SW480 (cell line): ENCODE measurements at regions not wholly inside any gene's neighbourhood (a gene's known extent, or its start where the extent isn't known, plus 50 kb on each side); places are given as distances from the start of the nearest gene placed in this dataset.
A peak's percentile ranks its signal among the peaks of the same experiment; 100 is the strongest.
"Not testable (repeated sequence)": the region's sequence is repeated elsewhere in the genome, so short reads cannot be mapped to it uniquely, and the experiment has no call there.

Source experiments
- DNase-seq: peaks from one replicate; pipeline ENCODE4 v3.0.0-alpha.2; 2016; ENCODE audit warnings: low spot score

GRCh38 chr10:29363930-29364329 is 75.1 kb downstream of the LYZL1 start:
- DNase-seq: not testable (repeated sequence)

DNA sequence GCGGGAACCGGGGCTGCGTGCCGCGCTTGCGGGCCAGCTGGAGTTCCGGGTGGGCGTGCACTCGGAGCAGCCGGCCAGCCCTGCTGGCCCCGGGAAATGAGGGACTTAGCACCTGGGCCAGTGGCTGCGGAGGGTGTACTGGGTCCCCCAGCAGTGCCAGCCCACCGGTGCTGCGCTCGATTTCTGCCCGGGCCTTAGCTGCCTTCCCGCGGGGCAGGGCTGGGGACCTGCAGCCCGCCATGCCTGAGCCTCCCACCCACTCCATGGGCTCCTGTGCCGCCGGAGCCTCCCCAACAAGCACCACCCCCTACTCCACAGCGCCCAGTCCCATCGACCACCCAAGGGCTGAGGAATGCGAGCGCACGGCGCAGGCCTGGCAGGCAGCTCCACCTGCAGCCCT is 77.3 kb downstream of the LYZL1 start:
- not testable (repeated sequence) for DNase-seq

DNA sequence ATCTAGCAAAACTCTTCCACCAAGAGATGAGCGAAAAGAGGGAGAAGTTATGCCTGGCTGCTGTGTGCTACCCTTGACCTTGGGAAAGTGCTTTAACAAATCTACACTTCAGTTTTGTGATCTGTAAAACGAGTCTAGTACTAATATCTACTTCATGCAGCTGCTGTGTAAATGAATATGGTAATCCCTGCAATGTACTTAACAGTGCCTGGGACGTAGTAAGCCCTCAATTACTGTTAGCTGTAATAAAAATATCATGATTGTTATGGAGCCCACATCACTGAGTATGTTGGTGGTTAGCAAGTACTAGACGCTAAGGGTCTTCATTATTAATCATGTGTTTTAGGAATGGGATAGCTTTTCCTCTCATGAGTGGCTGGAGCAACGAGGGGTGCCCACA is 80.5 kb downstream of the LYZL1 start:
- no peak for DNase-seq

DNA sequence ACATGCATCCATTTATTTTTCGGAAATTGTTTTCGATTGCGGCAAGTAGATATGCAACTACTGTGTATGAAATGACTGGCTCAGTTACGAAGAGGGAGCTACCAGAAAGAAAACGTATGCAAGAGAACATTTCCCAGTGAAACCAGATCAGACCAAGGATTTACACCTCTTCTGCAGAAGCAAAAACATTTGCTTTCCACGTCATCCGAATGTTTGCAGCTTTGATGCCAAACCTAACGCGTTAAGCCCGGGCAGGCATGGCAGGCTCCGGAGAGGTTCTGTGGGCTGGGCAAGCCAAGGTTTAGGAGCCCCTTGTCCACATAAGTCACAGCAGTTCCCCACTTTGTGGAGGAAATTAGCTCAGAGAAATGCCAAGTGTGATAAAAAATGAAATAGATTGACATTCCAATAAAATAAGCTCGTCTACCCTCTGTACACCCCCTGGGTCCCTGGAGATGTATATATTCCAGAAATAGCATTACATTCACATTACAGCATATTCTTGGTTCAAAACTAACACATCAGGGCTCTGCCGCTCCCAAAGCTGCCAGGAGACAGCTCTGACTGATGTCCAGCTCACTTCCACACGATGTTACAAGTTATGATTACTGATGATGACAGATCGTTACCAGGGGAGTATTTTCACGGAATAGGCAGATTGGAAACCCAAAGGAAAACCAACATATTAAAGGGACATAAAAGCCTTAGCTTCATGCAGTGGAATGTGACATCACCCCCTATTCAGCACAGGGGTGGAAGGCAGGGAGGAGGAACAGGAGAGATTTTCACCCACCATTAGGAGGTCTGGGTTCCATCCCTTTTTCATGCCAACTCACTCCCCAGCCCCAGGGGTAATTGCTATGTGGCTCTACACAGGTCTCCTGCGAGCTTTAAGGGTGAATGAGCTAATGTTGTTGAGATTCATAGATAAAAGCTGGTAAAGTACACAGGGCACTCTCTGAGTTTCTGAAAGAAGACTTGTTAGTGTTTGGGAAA is 81.5 kb downstream of the LYZL1 start:
- no peak for DNase-seq

GRCh38 chr10:29372920-29373319 is 84.0 kb downstream of the LYZL1 start:
- no peak for DNase-seq

GRCh38 chr10:29374162-29374561 is 85.3 kb downstream of the LYZL1 start:
- peak; percentile 11 for DNase-seq

- no peak for DNase-seq
These were observed 87.0 kb downstream of the LYZL1 start for GRCh38 chr10:29375888-29376287.

DNA sequence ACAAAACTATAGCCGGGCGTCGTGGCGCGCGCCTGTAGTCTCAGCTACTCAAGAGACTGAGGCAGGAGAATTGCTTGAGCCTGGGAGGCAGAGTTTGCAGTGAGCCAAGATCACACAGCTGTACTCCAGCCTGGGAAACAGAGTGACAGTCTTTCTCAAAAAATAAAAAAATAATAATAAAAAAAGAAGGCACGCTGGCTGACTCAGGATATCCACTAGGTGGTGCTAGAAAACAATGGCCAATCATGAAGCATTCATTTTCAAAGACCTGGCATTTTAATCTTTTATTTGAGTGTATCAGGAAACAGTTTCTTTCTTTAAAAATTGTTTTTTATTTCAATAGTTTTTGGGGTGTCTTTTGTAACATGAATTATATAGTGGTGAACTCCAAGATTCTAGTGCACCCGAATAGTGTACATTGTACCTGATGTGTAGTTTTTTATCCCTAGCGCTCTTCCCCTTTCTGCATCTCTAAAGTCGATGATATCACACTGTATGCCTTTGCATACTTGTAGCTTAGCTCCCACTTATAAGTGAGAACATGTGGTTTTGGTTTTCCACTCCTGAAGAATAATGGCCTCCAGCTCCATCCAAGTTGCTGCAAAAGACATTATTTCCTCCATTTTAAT is 88.6 kb downstream of the LYZL1 start:
- DNase-seq: peak; percentile 21

DNA sequence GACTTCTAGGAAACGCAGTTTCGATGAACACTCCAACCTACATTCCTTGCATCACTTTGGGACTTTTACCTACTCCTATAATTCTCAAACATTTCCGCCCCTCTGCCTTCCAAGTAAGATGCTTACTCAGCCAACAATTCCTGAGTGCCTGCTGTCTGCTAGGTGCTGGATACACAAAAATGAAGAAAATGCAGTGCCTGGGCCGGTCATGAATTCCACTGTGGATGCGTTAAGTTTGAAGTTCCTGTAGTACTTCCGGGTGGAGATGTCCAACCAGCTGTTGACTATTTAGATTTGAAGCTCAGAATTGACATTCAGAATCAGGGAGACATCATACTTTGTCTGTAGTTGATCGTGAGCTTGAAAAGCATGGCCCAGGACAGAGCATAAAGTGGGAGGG is 89.2 kb downstream of the LYZL1 start:
- no peak for DNase-seq

DNA sequence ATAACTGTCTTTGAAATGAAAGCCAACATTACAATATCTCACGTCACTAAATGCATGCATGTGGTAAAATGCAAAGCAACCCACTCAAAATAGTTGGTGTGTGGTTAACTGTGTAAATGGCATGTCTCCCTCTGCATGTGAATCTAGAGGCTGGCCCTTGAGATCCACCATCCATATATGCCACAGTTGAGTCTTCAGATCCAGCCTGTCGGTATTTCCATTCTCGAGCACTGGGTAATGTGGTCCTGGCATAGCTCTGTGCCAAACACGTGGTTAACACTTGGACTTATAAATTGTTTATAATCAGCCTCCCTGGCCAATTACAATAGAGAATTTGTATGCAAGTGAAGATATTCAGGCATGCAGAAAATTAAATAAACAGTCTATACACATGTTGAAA is 90.3 kb downstream of the LYZL1 start:
- DNase-seq: no peak

DNA sequence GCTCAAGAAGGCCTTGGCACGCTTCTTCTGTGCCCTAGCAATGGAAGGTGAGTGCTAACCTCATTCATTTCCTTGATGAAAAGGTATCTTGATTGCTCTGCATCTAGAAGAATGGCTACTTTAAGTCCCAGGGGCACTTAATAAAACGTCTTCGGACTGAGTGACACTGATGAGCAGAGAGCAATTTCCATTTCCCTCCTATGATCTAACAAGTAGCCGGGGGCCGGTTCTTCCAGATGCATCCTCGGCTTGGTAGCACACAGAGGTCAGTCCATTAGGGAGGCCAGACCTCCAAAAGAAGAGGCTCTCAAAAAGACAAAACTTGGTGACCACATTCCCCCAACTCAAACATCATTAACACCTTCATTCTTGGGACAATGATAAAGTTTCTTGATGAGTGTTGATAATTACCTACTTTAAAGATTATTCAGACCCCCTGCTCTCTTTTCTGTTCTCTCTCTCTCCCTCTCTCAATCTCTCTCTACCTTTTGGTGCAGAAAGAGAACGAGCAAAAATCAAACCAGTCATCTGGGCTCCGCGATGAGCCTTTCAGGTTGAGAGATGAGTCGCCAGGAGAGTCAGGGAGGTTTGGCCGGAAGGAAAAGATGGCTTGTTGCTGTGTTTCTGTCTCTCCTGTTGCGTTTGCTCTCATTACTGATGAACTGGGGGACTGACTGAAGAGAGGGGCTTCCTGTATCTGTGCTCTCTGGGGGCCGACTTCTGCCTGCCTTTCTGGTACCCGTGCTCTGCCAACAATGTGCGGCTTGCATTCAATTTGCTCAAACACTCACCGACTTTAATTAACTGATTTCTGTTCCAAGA is 91.1 kb downstream of the LYZL1 start:
- DNase-seq: not testable (repeated sequence)

- not testable (repeated sequence) for DNase-seq
These were observed 92.0 kb downstream of the LYZL1 start for GRCh38 chr10:29380599-29381511.

GRCh38 chr10:29386342-29386999 is 97.6 kb downstream of the LYZL1 start:
- DNase-seq: peak; percentile 32

DNA sequence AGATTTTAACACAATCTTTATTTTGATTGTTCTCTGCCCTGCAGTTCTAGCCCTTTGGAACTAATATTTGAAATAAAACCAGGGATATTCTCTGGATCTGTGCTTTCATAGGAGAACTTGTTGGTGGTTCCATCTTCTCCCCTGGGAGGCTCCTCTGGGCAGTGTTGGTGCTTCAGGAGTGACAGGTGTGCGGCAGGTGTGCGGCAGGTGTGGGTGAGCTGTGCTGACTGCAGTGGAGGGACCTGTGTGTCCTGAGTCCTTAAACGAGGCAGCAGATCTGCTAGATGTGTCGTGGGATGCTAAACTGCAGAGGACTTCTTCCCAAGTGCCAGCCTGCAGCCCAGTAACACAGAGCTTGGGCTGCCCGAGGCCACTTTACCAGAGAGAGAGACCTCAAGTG is 98.4 kb downstream of the LYZL1 start:
- DNase-seq: no peak

DNA sequence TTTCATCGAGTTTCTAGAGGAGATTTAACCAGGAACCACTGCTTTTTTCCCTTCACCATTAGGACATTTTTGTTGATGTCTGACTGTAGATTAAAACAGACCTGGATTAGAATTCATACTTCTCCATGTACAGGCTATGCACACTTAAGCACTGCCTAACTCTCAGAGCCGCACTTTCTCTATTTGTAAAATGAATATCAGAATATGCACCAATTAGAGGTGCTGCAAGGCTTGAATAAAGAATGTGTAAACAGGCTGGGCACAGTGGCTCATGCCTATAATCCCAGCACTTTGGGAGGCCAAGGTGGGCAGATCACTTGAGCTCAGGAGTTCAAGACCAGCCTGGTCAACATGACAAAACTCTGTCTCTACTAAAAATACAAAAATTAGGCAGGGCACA is 99.2 kb downstream of the LYZL1 start:
- not testable (repeated sequence) for DNase-seq

GRCh38 chr10:29389493-29389892 is 100.6 kb downstream of the LYZL1 start:
- DNase-seq: no peak

GRCh38 chr10:29389935-29390334 is 101.1 kb downstream of the LYZL1 start:
- DNase-seq: peak; percentile 22

DNA sequence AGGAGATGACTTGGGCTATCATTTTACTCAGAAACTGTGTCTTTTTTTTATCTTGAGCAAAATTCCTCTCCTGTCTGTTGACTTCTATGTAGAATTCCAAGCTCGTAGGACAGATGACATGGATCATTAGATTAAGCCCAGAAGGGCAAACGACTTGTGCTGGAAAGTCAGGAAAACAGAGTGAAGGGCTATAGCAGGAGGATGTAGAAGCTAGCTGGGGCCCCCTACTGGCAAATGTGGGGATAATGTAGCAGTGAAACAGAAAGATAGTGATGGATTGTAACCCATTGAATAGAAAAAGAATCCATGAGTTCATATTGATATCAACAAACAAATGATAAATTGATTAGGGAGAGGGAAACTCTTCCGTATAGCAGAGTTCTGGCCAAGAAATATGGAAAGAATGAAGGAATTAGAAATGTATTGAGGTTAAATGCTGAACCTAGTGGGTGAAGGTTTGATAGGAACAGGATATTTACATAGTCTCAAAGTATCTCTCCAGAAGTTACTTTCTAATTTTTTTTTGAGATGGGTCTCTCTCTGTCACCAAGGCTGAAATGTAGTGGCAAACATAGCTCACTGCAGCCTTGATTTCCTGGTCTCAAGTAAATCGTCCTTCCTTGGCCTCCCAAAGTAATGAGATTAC is 103.6 kb downstream of the LYZL1 start:
- DNase-seq: peak; percentile 51

DNA sequence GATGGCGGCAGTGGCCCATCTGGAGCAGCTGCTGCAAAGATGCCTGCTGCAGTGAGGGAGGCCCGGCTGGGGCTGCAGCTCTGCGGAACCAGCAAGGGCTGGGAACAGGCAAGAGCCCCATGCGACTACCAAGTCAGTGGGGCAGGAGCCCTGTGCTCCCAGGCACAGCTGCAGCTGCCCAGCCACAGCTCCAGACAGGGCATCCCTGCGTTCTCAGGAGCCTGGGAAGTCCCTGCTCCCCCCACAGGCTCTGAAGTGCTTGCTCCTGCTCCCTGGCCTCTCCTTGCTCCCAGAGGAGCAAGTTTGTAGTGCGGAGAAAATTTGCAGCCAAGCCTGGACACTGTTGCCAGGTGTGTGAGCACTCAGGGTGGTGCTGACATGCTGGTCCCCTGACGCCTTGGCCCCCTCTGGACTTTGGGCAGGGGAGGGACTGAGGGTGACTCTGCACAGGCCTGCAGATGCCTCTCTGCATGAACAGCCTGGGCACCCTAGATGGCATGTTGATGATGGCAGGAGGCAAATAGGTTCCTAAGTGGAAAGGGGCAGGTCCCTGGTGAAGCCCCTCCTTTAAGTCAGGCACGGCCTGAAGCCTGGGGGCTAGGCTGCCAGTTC is 105.6 kb downstream of the LYZL1 start:
- DNase-seq: no peak

DNA sequence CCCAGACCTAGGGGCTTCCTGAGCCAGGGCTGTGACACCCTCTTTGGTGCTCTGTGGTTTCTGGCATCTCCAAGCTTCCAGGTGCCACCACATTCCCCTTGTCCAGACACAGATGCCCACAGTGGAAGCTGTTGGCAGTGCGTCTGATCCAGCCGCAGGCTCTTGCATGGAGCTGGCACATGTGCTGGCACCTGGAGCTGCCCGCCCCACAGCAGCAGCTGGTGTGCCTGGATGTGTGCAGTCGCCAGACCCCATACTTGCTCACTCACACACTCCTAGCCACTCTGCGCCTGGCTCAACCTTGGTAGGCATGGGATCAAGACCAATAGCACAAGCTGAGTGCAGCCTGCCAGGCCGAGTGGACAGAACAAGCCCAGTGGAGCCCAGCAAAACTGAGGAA is 106.5 kb downstream of the LYZL1 start:
- no peak for DNase-seq
